Keratinocyte (primary cell): ENCODE measurements at regions not wholly inside any gene's neighbourhood (a gene's known extent, or its start where the extent isn't known, plus 50 kb on each side); places are given as distances from the start of the nearest gene placed in this dataset.

ENCODE experiments used
- DNase-seq: peaks from one replicate; pipeline ENCODE4 v3.0.0-alpha.2; 2011; ENCODE audit warnings: low read depth, missing footprints, low spot score
- FAIRE-seq: peaks from 2 replicates; lab custom pipeline; 2011; peaks lifted over from hg19 to GRCh38; lab: Jason Lieb, UNC
- H2AFZ ChIP-seq: 2 replicates; pipeline ENCODE4 v1.6.0; 2012; ENCODE audit warnings: low read length, control low read depth, inconsistent platforms; ENCODE audit not compliant: control insufficient read depth
- H3K27ac ChIP-seq: 2 replicates; pipeline ENCODE4 v1.5.1; 2011; ENCODE audit warnings: low read length; ENCODE audit not compliant: control insufficient read depth, insufficient read depth
- H3K27me3 ChIP-seq: 3 replicates; pipeline ENCODE4 v1.6.0; 2011; ENCODE audit warnings: low read length; ENCODE audit not compliant: control insufficient read depth, insufficient read depth; ENCODE audit errors: extremely low read depth
- H3K36me3 ChIP-seq, 2 experiments: 2 replicates in 1 of 2; 3 replicates in 1 of 2; pipeline ENCODE4 v1.5.1; 2011; ENCODE audit warnings: low read length in 2 of 2, mild to moderate bottlenecking in 1 of 2; ENCODE audit not compliant: control insufficient read depth in 2 of 2, insufficient read depth in 2 of 2; ENCODE audit errors: extremely low read depth in 1 of 2
- H3K4me1 ChIP-seq: 3 replicates; pipeline ENCODE4 v1.5.1; 2011; ENCODE audit warnings: low read length; ENCODE audit not compliant: control insufficient read depth, insufficient read depth; ENCODE audit errors: extremely low read depth
- H3K4me2 ChIP-seq: 3 replicates; pipeline ENCODE4 v1.6.0; 2011; ENCODE audit warnings: low read depth, low read length; ENCODE audit not compliant: control insufficient read depth, insufficient read depth; ENCODE audit errors: extremely low read depth
- H3K4me3 ChIP-seq, 3 experiments: fragments of 200-600 bp in 1 of 3; sonication (generic) in 1 of 3; 2 replicates in 2 of 3; 3 replicates in 1 of 3; pipeline ENCODE4 v1.5.1; 2011 to 2016; ENCODE audit warnings: low read length in 3 of 3, mild to moderate bottlenecking in 3 of 3, control low read depth in 2 of 3, inconsistent platforms in 1 of 3, low read depth in 1 of 3, mixed read lengths in 1 of 3, mixed run types in 1 of 3, moderate library complexity in 1 of 3; ENCODE audit not compliant: control insufficient read depth in 2 of 3, insufficient read depth in 2 of 3; ENCODE audit errors: extremely low read depth in 1 of 3
- H3K79me2 ChIP-seq: 2 replicates; pipeline ENCODE4 v1.6.0; 2012; ENCODE audit warnings: low read length; ENCODE audit not compliant: control insufficient read depth, insufficient read depth
- H3K9ac ChIP-seq: 3 replicates; pipeline ENCODE4 v1.6.0; 2011; ENCODE audit warnings: low read length; ENCODE audit not compliant: control insufficient read depth, insufficient read depth; ENCODE audit errors: extremely low read depth
- H3K9me1 ChIP-seq: 3 replicates; pipeline ENCODE4 v1.6.0; 2011; ENCODE audit warnings: low read length; ENCODE audit not compliant: control insufficient read depth, insufficient read depth; ENCODE audit errors: extremely low read depth
- H3K9me3 ChIP-seq: 2 replicates; pipeline ENCODE4 v1.5.1; 2012; ENCODE audit warnings: low read depth, low read length; ENCODE audit not compliant: control insufficient read depth
- H4K20me1 ChIP-seq: 3 replicates; pipeline ENCODE4 v1.6.0; 2011; ENCODE audit warnings: low read length; ENCODE audit not compliant: control insufficient read depth, insufficient read depth; ENCODE audit errors: extremely low read depth
- CTCF ChIP-seq, 3 experiments: IDR thresholded peaks in 1 of 3; conservative IDR thresholded peaks in 1 of 3; optimal IDR thresholded peaks in 1 of 3; 2 replicates in 2 of 3; 3 replicates in 1 of 3; pipeline versions ENCODE3 to v1.5.1; 2011; ENCODE audit warnings: low read length in 3 of 3, mild to moderate bottlenecking in 3 of 3, moderate library complexity in 2 of 3, control low read depth in 1 of 3, inconsistent platforms in 1 of 3; ENCODE audit not compliant: insufficient read depth in 2 of 3; ENCODE audit errors: extremely low read depth in 1 of 3
- EZH2 ChIP-seq: IDR thresholded peaks from one replicate; pipeline ENCODE4 v1.6.1; 2012; ENCODE audit warnings: inconsistent platforms, mild to moderate bottlenecking, low read length, moderate library complexity
- dilution Hi-C: fragments of 300-500 bp; cut with MboI; formaldehyde crosslinking; loops from one replicate; pipeline ENCODE4 v1.7.0; 2020; ENCODE audit warnings: low sequenced_read_pairs; ENCODE audit not compliant: extremely low pct_ligation_motif_present

- no peak overlapping the region for H3K27ac ChIP-seq
- no peak for FAIRE-seq
Observed at GRCh38 chr11:45393334-45393733, 107.2 kb upstream of the SYT13 start.

GRCh38 chr11:45392591-45393091 lies 106.5 kb upstream of the SYT13 start:
- H3K4me3 ChIP-seq: no peak overlapping the region
- no peaks in the 10 kb centered on the region for H3K36me3 ChIP-seq
- H4K20me1 ChIP-seq: no peaks in the 10 kb centered on the region
- no peak for TF ChIP-seq CTCF (optimal IDR thresholded peaks at IDR 0.05 in 1 of 3, IDR thresholded peaks at IDR 0.05 in 1 of 3, conservative IDR thresholded peaks at IDR 0.05 in 1 of 3; ENCODE audit: extremely low read depth in 1 of 3, insufficient read depth in 2 of 3, low read length in 3 of 3)
- no peak for TF ChIP-seq EZH2
- H3K9ac ChIP-seq: no peak overlapping the region
- no peak overlapping the region for H2AFZ ChIP-seq
- no peak overlapping the region for H3K4me2 ChIP-seq
- H3K9me3 ChIP-seq: no peaks in the 10 kb centered on the region
- H3K9me1 ChIP-seq: no peaks in the 10 kb centered on the region
- FAIRE-seq: no peak
- H3K79me2 ChIP-seq: no peaks in the 10 kb centered on the region
- peaks cover 7% of the 10 kb centered on the region for H3K27me3 ChIP-seq
- no peak for DNase-seq
- H3K4me1 ChIP-seq: no peaks in the 10 kb centered on the region
- H3K27ac ChIP-seq: no peak overlapping the region
- dilution Hi-C loops: no loop called here

More at GRCh38 chr11:45393334-45393733, 107.2 kb upstream of the SYT13 start:
- H3K4me2 ChIP-seq: no peak overlapping the region
- peaks cover 7% of the 10 kb centered on the region for H3K27me3 ChIP-seq
- DNase-seq: no peak
- dilution Hi-C loops: no loop called here
- no peak overlapping the region for H2AFZ ChIP-seq
- TF ChIP-seq CTCF (optimal IDR thresholded peaks at IDR 0.05 in 1 of 3, IDR thresholded peaks at IDR 0.05 in 1 of 3, conservative IDR thresholded peaks at IDR 0.05 in 1 of 3; ENCODE audit: extremely low read depth in 1 of 3, insufficient read depth in 2 of 3, low read length in 3 of 3) (no peak), EZH2 (no peak)
- H3K4me1 ChIP-seq: no peaks in the 10 kb centered on the region
- no peaks in the 10 kb centered on the region for H3K36me3 ChIP-seq
- no peaks in the 10 kb centered on the region for H3K79me2 ChIP-seq
- H3K9me1 ChIP-seq: no peaks in the 10 kb centered on the region
- no peaks in the 10 kb centered on the region for H3K9me3 ChIP-seq
- H3K9ac ChIP-seq: no peak overlapping the region
- H3K4me3 ChIP-seq: no peak overlapping the region
- H4K20me1 ChIP-seq: no peaks in the 10 kb centered on the region
